MCF 10A (cell line): ENCODE measurements at regions not wholly inside any gene's neighbourhood (a gene's known extent, or its start where the extent isn't known, plus 50 kb on each side); places are given as distances from the start of the nearest gene placed in this dataset.

Experiments
- BruUV-seq: library from RNA; stranded (reverse); fragments of 400-500 nt; replicated peaks from 2 replicates; lab custom pipeline; 2021; lab: Mats Ljungman, UMichigan
- CTCF ChIA-PET: fragments of 300-600 bp; sonication (Branson Sonifier 250); formaldehyde crosslinking; extraction: SDS; loops from one replicate; lab custom pipeline; 2021; ENCODE audit warnings: antibody characterized with exemption, inconsistent platforms; lab: Yijun Ruan, JAX
- POLR2A ChIA-PET: fragments of 300-600, 350-650 bp; sonication (Branson Sonifier 250); formaldehyde crosslinking; extraction: SDS; loops from one replicate; lab custom pipeline; 2020; ENCODE audit warnings: antibody characterized with exemption, inconsistent platforms; lab: Yijun Ruan, JAX
- DNase-seq: peaks from one replicate; pipeline ENCODE4 v3.0.0-alpha.2; 2018; ENCODE audit not compliant: unreplicated experiment
- H3K27ac Mint-ChIP-seq: one replicate; pipeline ENCODE4 v1.8.0; 2022; ENCODE audit warnings: mild to moderate bottlenecking, low read depth, mixed read lengths; ENCODE audit not compliant: unreplicated experiment
- H3K27me3 Mint-ChIP-seq: one replicate; pipeline ENCODE4 v1.8.0; 2022; ENCODE audit warnings: mixed read lengths; ENCODE audit not compliant: insufficient read depth, unreplicated experiment
- H3K36me3 Mint-ChIP-seq: one replicate; pipeline ENCODE4 v1.8.0; 2022; ENCODE audit warnings: mild to moderate bottlenecking, moderate library complexity, mixed read lengths; ENCODE audit not compliant: insufficient read depth, unreplicated experiment
- H3K4me1 Mint-ChIP-seq: one replicate; pipeline ENCODE4 v1.8.0; 2022; ENCODE audit warnings: mixed read lengths; ENCODE audit not compliant: insufficient read depth, unreplicated experiment
- H3K4me3 Mint-ChIP-seq: one replicate; pipeline ENCODE4 v1.8.0; 2022; ENCODE audit warnings: mild to moderate bottlenecking, moderate library complexity, mixed read lengths; ENCODE audit not compliant: unreplicated experiment
- H3K9me3 Mint-ChIP-seq: one replicate; pipeline ENCODE4 v1.8.0; 2022; ENCODE audit warnings: mixed read lengths; ENCODE audit not compliant: unreplicated experiment
- CTCF ChIP-seq: fragments of 200-600 bp; IDR thresholded peaks from one replicate; pipeline ENCODE4 v1.8.0; 2022; ENCODE audit warnings: antibody characterized with exemption, mild to moderate bottlenecking; ENCODE audit not compliant: unreplicated experiment
- intact Hi-C: fragments of 100-400 bp; cut with micrococcal nuclease; formaldehyde crosslinking; loops from 2 replicates; pipeline ENCODE4 v1.14.1; 2022

GRCh38 chr5:174431504-174431903, 292.9 kb upstream of the MSX2 start:
- ChIA-PET POLR2A (interaction anchor here (0.7 to 0.8 kb wide), 2 partner anchors 9 to 102 kb away, joined by 3 to 4 read pairs; no protein-coding TSS in a partner anchor), CTCF (interaction anchor here (0.6 to 4.9 kb wide), 3 partner anchors 11 to 505 kb away, joined by 3 to 45 read pairs (median 3); no protein-coding TSS in a partner anchor)
- H3K9me3 Mint-ChIP-seq, result no peaks in the 10 kb centered on the region

GRCh38 chr5:174433098-174433497, 291.3 kb upstream of the MSX2 start:
- no peaks in the 10 kb centered on the region for H3K4me1 Mint-ChIP-seq
- peaks cover 6% of the 10 kb centered on the region for H3K27me3 Mint-ChIP-seq
- no peaks in the 10 kb centered on the region for H3K36me3 Mint-ChIP-seq
- ChIA-PET CTCF (interaction anchor here (0.7 kb wide), 1 partner anchor 361 kb away, joined by 4 read pairs; no protein-coding TSS in a partner anchor), POLR2A (no interaction called here)
- no peak for DNase-seq
- BruUV-seq, result no TSS peak
- intact Hi-C loops, result no loop called here
- no peak overlapping the region for H3K27ac Mint-ChIP-seq
- TF ChIP-seq CTCF, result no peak
- no peak overlapping the region for H3K4me3 Mint-ChIP-seq
- H3K9me3 Mint-ChIP-seq, result no peaks in the 10 kb centered on the region

More at GRCh38 chr5:174431504-174431903, 292.9 kb upstream of the MSX2 start:
- intact Hi-C loops, result no loop called here
- TF ChIP-seq CTCF, result no peak
- no TSS peak for BruUV-seq
- Mint-ChIP-seq H3K4me3 (no peak overlapping the region), H3K36me3 (no peaks in the 10 kb centered on the region), H3K27ac (no peak overlapping the region), H3K27me3 (no peaks in the 10 kb centered on the region), H3K4me1 (no peaks in the 10 kb centered on the region)
- DNase-seq, result peak; percentile 29

- no peaks in the 10 kb centered on the region for H3K9me3 Mint-ChIP-seq
Measured at GRCh38 chr5:174436750-174437149, 287.6 kb upstream of the MSX2 start.

More at GRCh38 chr5:174436750-174437149, 287.6 kb upstream of the MSX2 start:
- Mint-ChIP-seq H3K4me1 (no peaks in the 10 kb centered on the region), H3K4me3 (no peak overlapping the region), H3K27me3 (peaks cover 27% of the 10 kb centered on the region), H3K27ac (no peak overlapping the region), H3K36me3 (no peaks in the 10 kb centered on the region)
- BruUV-seq, result no TSS peak
- intact Hi-C loops, result no loop called here
- DNase-seq, result no peak
- POLR2A ChIA-PET, result interaction anchor here (1.1 kb wide), 1 partner anchor 17 kb away, joined by 3 read pairs; no protein-coding TSS in a partner anchor
- CTCF ChIA-PET, result interaction anchor here (0.6 to 3.6 kb wide), 4 partner anchors 17 to 1142 kb away, joined by 3 to 18 read pairs (median 3); no protein-coding TSS in a partner anchor
- TF ChIP-seq CTCF, result no peak
